Activated naive CD8-positive, alpha-beta T cell (primary cell): ENCODE measurements at regions not wholly inside any gene's neighbourhood (a gene's known extent, or its start where the extent isn't known, plus 50 kb on each side); places are given as distances from the start of the nearest gene placed in this dataset.

ENCODE experiments used
- H3K27ac Mint-ChIP-seq: one replicate; pipeline ENCODE4 v1.8.0; 2021; ENCODE audit warnings: mixed read lengths
- H3K27me3 Mint-ChIP-seq: one replicate; pipeline ENCODE4 v1.8.0; 2021; ENCODE audit warnings: mixed read lengths
- H3K36me3 Mint-ChIP-seq: one replicate; pipeline ENCODE4 v1.8.0; 2021; ENCODE audit warnings: mixed read lengths
- H3K4me1 Mint-ChIP-seq: one replicate; pipeline ENCODE4 v1.8.0; 2021; ENCODE audit warnings: low read depth, mixed read lengths
- H3K4me3 Mint-ChIP-seq: one replicate; pipeline ENCODE4 v1.8.0; 2021; ENCODE audit warnings: mild to moderate bottlenecking, mixed read lengths
- H3K9me3 Mint-ChIP-seq: one replicate; pipeline ENCODE4 v1.8.0; 2021; ENCODE audit warnings: low read depth, mixed read lengths

DNA sequence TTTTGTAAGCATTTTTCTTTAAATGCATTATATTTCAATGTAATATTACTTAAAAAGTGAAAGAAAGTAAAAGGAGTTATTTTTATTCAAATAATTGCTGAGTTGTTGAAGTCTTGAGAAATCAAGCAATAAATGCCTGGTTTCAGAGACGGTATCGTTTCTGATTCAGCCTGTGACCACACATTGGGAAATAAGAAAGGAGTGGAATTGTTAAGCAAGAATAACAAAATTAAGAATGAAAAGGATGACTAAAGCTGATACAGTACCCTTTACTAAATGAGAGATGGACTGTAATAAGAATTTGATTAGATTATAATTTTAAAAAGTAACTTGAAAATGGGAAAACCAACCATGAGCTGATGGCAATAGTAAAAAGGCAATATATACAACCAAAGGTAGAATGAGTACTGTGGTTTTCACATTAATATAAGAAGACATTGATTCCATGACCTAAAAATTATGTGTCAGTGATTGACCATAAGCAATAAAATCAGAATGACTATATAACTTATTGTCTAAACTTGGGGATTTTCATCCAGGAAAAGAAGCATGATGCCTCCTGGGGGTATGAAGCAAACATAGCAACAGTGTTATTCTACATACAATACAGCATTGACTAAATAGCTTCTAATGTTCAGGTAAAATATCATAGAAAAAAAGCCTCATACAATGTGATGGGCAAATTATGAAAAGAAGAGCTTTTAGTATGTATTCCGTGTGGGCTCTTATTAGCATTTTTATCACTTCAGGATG, 101.9 kb upstream of the PRDM9 start:
- no peak overlapping the region for H3K27ac Mint-ChIP-seq

DNA sequence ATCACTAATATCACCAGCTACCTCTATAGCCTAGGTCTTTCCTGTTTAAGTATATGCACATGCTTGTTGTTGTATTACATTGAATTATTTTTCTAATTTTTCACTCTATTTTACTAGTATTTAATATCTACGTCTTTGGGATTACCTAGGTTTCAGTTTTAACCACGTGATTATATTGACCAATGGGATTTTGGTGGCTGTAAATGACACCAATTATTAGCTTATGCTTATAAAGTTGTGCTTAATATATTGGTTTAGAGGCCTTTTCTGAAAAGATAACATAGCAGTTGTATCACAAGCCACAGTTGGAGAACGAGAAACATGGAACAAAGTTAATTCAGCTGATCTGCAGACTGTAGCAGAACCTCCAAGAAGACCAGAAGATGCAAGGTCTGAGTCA, 104.8 kb upstream of the PRDM9 start:
- Mint-ChIP-seq H3K36me3 (no peaks in the 10 kb centered on the region), H3K9me3 (peaks cover 7% of the 10 kb centered on the region), H3K27ac (no peak overlapping the region), H3K4me3 (no peak overlapping the region), H3K27me3 (no peaks in the 10 kb centered on the region), H3K4me1 (no peaks in the 10 kb centered on the region)

More for the DNA sequence above, 101.9 kb upstream of the PRDM9 start:
- peaks cover 7% of the 10 kb centered on the region for H3K9me3 Mint-ChIP-seq
- H3K4me3 Mint-ChIP-seq: no peak overlapping the region
- H3K4me1 Mint-ChIP-seq: no peaks in the 10 kb centered on the region
- H3K36me3 Mint-ChIP-seq: no peaks in the 10 kb centered on the region
- no peaks in the 10 kb centered on the region for H3K27me3 Mint-ChIP-seq

DNA sequence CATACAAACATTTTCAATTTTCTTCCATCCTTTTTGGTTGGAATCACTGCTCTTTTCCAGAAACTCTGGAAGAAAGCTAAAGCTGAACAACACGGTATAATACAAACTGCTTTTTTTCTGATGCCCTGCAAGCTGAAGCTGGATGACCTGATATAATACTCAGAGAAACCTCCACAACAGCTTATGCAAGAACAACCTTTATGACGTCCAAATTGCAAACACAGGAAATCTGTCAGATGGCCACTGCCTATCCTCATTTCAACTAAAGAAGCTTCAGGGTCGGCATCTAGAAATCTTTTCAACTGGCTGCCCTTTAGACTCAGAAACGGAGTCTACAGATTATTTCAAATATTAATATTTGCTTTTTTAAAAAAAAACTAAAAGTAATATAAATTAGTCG, 106.5 kb upstream of the PRDM9 start:
- no peaks in the 10 kb centered on the region for H3K27me3 Mint-ChIP-seq
- H3K9me3 Mint-ChIP-seq: peaks cover 12% of the 10 kb centered on the region
- H3K36me3 Mint-ChIP-seq: no peaks in the 10 kb centered on the region
- no peaks in the 10 kb centered on the region for H3K4me1 Mint-ChIP-seq
- H3K27ac Mint-ChIP-seq: no peak overlapping the region
- H3K4me3 Mint-ChIP-seq: no peak overlapping the region

DNA sequence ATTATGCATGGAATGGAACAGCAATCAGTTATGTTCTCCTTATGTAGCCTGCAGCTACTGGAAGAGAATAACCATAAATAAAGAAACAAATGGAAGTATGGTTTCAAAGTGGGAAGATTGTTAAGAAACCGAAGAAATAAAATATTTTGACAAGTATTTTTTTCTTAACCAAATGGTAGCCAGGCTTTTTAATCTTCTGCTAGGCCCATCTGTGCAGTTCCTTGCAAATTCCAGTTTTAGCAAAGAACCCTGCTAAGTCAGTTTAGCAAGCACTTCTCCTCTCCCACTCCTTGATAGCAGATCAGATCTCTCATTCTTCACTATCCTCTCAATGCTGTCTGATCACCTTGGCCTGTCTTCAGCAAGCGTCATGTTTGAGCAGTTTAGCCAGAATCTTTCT, 111.1 kb upstream of the PRDM9 start:
- H3K4me3 Mint-ChIP-seq: no peak overlapping the region
- no peaks in the 10 kb centered on the region for H3K36me3 Mint-ChIP-seq
- peaks cover 9% of the 10 kb centered on the region for H3K9me3 Mint-ChIP-seq
- no peaks in the 10 kb centered on the region for H3K27me3 Mint-ChIP-seq
- H3K27ac Mint-ChIP-seq: no peak overlapping the region
- H3K4me1 Mint-ChIP-seq: no peaks in the 10 kb centered on the region

DNA sequence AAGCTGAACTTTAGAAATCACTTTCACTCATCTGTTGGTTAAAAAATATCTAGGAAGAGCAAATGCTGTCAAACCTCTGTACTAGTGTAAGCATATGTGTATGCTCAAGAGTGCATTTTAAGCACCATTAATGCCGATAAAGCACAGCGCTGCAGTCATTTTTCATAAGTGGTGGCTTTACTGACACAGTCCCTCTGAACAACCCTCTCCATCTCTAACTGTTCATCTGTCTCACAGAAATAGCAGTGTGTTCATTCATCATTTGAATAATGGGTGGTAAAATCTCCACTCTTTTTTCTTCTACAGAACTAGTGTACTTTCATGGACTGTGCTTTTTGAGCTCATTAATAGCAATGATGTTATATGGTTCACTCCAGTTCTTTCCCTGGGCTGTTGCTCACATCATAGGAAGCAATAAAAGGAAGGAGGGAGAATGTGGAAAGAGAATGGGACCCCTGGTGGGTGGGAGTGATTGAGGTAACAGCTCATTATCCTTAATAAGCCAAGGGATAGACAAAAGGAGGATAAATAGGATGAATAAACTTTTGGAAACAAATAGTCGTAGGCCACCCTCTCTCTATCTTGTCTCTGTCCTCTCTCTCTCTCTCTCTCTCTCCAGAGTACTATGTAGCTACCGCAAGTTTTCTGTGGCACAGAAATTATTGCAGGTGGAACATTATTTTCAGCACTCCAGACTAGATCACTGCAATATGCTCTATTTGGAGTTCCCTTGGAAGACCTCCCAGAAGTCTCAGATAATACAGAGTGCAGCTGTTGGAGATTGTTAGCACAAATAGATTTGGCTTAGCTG, 117.9 kb upstream of the PRDM9 start:
- Mint-ChIP-seq H3K4me1 (no peaks in the 10 kb centered on the region), H3K4me3 (no peak overlapping the region), H3K9me3 (peaks cover 11% of the 10 kb centered on the region), H3K27me3 (no peaks in the 10 kb centered on the region), H3K36me3 (no peaks in the 10 kb centered on the region), H3K27ac (no peak overlapping the region)

DNA sequence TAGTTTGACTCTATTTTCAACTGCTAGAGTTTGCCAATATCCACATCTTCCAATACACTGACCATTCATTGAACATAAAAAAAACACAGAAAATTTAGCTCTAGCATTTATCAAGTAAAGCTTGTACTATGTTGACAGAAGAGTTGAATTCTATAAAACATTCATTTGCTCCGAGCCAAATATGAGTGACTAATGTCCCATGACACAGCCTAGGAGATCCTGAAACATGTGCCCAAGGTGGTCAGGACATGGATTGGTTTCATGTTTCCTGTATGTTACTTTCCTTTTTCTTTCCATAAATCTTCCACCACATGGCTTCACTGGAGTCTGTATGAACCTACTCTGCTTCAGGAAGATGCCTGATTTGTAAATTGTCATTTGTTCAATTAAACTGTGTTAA, 122.4 kb upstream of the PRDM9 start:
- Mint-ChIP-seq H3K4me1 (no peaks in the 10 kb centered on the region), H3K36me3 (no peaks in the 10 kb centered on the region), H3K27ac (no peak overlapping the region), H3K27me3 (no peaks in the 10 kb centered on the region), H3K9me3 (peaks cover 12% of the 10 kb centered on the region), H3K4me3 (no peak overlapping the region)

DNA sequence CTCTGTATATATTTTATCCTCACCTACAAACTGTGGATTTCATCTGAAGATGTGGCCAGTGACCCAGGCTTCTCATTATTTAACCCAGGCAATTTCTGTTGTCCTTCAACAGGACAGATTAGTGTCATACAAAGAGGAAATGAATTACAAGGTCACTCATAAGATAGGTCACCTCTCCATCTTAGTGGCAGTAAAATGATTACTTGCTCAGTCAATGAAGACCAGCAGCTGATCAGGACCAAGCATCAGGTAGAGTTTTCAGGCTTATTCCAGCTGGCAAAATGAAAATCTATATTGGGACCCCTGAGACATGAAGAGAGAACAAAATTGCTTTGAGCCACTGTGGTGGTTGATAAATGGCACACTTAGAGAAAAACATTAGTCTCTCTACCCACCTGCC, 135.2 kb upstream of the PRDM9 start:
- no peaks in the 10 kb centered on the region for H3K36me3 Mint-ChIP-seq
- H3K27ac Mint-ChIP-seq: no peak overlapping the region
- H3K27me3 Mint-ChIP-seq: no peaks in the 10 kb centered on the region
- H3K4me3 Mint-ChIP-seq: no peak overlapping the region
- H3K4me1 Mint-ChIP-seq: no peaks in the 10 kb centered on the region
- H3K9me3 Mint-ChIP-seq: peaks cover 11% of the 10 kb centered on the region

DNA sequence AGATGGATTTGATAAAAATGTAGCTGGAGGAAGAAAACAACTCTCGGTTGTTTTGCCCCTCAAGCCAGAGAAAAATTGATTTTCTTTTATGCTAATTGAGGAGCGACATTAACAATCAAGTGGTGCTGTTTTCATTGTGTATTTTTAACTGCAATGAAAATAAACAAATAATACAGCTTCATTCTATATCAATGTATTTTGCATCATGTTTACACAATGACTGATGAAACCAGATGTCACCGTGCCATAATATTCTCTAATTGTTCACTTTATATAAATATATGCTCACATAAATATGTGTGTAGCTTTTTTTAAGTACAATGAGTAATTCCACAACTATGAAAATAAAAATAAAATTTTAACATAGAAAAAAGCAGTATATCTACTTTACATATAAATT, 139.0 kb upstream of the PRDM9 start:
- Mint-ChIP-seq H3K27ac (no peak overlapping the region), H3K4me1 (no peaks in the 10 kb centered on the region), H3K27me3 (no peaks in the 10 kb centered on the region), H3K4me3 (no peak overlapping the region), H3K36me3 (no peaks in the 10 kb centered on the region), H3K9me3 (peaks cover 8% of the 10 kb centered on the region)

DNA sequence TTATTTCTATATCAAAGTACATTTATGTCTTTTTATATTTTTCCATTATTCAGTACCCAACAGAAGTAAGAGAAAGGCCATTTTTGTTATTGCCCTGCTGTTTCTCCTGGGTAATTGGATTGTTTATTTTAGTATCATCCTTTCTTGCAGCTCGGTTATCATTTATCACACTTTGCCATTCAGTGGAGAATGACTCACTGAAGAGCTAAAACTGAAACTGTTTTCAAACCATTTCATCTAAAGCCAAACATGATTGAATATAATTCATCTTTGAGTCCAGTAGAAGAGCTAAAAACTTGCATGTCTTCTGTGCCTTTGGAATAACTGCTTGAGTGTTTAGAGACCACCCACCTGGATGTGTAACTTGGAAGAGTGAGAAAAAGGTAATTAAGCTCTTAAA, 139.5 kb upstream of the PRDM9 start:
- H3K36me3 Mint-ChIP-seq: no peaks in the 10 kb centered on the region
- H3K4me3 Mint-ChIP-seq: no peak overlapping the region

DNA sequence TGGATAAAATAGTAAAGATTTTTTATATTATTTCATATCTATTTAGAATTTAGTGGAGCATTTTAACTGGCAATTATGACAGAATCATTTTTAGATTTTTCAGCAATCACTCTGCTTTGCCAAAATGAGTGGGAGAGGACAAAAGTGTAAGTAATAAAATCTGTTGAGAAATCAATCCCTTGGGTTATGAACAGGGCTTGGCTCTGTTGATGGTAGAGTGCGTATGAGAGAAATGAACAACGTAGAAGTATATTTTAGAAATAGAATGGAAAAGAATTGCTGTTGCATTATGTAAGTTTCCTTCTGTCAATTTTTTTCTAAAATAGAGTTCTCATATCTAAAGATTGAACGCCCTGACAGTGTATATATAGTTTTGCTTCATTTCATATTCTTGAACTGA, 154.1 kb upstream of the PRDM9 start:
- no peaks in the 10 kb centered on the region for H3K4me1 Mint-ChIP-seq
- H3K36me3 Mint-ChIP-seq: no peaks in the 10 kb centered on the region
- H3K9me3 Mint-ChIP-seq: peaks cover 4% of the 10 kb centered on the region
- no peak overlapping the region for H3K27ac Mint-ChIP-seq
- no peak overlapping the region for H3K4me3 Mint-ChIP-seq
- H3K27me3 Mint-ChIP-seq: no peaks in the 10 kb centered on the region

More for the DNA sequence above, 139.5 kb upstream of the PRDM9 start:
- Mint-ChIP-seq H3K9me3 (peaks cover 8% of the 10 kb centered on the region), H3K27ac (no peak overlapping the region), H3K27me3 (no peaks in the 10 kb centered on the region), H3K4me1 (no peaks in the 10 kb centered on the region)

DNA sequence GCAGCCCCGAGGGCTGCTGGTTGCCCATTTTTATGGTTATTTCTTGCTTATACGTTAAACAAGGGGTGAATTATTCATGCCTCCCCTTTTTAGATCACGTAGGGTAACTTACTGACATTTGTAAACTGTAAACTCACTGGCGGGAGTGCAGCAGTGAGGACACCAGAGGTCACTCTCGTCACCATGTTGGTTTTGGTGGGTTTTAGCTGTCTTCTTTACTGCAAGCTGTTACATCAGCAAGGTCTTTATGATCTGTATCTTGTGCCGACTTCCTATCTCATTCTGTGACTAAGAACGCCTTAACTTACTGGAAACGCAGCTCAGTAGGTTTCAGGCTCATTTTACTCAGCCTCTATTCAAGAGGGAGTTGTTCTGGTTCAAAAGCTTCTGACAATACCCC, 155.0 kb upstream of the PRDM9 start:
- Mint-ChIP-seq H3K4me3 (no peak overlapping the region), H3K27ac (no peak overlapping the region), H3K9me3 (peaks cover 4% of the 10 kb centered on the region), H3K4me1 (no peaks in the 10 kb centered on the region), H3K27me3 (no peaks in the 10 kb centered on the region), H3K36me3 (no peaks in the 10 kb centered on the region)

DNA sequence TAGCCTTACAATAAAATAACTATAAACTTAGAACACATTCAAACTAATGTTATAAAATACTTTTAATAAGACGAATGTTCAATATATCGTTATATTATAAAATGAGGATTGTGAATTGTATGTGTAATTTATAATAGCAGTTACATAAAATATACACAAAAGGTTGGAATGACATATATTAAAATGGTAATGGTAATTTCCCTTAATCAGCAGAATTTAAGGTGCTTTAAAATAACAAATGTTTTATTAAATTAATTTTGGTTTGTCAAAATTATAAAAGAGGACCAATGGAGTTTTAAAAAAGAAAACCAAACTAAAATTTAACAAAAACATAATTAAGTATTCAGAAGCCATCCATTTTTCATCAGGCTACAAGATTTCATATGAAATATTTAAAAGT, 164.3 kb upstream of the PRDM9 start:
- Mint-ChIP-seq H3K9me3 (peaks cover 8% of the 10 kb centered on the region), H3K4me1 (no peaks in the 10 kb centered on the region), H3K4me3 (no peak overlapping the region), H3K27me3 (no peaks in the 10 kb centered on the region), H3K27ac (no peak overlapping the region), H3K36me3 (no peaks in the 10 kb centered on the region)

DNA sequence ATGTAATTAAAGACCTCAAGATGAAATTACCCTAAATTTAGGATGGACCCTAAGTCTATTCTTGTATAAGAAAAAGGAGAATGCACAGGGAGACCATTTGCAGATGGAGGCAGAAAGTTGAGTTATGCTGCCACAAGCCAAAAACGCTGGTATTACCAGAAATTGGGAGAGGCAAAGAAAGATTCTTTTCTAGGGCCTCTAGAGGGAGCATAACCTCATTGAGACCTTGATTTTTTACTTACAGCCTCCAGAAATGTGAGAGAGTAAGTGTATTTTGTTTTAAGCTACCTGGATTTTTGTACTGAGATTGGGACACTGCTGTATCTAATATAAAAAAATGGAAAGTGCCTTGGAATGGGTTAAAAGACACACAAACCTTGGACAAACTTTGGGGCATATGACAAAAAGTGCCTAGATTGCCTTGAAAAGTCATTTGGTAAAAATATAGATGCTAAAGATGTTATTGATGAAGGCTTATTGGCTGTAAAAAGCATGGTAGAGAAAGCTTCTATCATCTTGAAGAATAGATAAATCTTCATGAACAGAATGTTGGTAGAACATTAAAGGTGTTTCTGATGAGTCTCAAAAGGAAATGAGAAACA, 174.7 kb upstream of the PRDM9 start:
- H3K36me3 Mint-ChIP-seq: no peaks in the 10 kb centered on the region
- H3K4me1 Mint-ChIP-seq: no peaks in the 10 kb centered on the region
- no peak overlapping the region for H3K4me3 Mint-ChIP-seq
- H3K27me3 Mint-ChIP-seq: no peaks in the 10 kb centered on the region
- H3K9me3 Mint-ChIP-seq: peaks cover 17% of the 10 kb centered on the region
- no peak overlapping the region for H3K27ac Mint-ChIP-seq

DNA sequence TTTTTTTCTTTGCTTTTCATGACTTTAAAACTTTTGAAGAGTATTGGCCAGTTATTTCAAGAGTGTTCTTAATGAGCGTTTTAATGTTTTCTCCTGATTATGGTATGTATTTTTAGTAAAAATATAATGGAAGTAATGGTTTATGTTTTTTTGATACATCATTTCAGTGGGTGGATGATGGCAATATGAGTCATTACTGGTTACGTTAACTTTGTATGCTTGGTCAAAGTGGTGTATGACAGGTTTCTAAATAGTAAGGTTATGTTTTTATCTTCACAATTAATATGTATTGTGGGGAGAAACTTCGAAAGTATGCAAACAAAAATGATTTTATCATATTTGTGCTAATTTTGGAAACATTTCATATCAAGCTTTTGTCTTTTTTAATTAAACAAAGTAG, 176.7 kb upstream of the PRDM9 start:
- no peak overlapping the region for H3K4me3 Mint-ChIP-seq
- peaks cover 17% of the 10 kb centered on the region for H3K9me3 Mint-ChIP-seq
- no peak overlapping the region for H3K27ac Mint-ChIP-seq
- no peaks in the 10 kb centered on the region for H3K27me3 Mint-ChIP-seq
- no peaks in the 10 kb centered on the region for H3K4me1 Mint-ChIP-seq
- no peaks in the 10 kb centered on the region for H3K36me3 Mint-ChIP-seq

DNA sequence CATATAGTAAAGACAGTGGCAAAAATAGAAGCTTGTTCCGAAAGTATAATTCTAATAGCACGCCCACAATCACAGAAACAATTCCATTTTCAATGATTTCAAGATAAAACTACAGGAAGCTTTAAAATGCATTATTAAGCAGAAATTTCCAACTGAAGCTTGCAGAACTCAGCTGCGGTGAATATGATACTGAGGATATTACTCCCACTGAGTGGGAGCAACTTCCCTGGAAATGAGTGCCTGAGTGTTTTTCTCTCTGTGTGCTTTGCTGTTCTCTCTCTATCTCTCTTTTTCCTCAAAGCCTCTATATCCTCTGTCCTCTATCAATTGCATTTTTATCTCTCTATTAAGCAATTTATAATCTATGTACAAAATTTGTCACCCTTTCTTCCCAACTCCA, 187.5 kb upstream of the PRDM9 start:
- H3K9me3 Mint-ChIP-seq: peaks cover 15% of the 10 kb centered on the region
- no peaks in the 10 kb centered on the region for H3K27me3 Mint-ChIP-seq
- no peaks in the 10 kb centered on the region for H3K4me1 Mint-ChIP-seq
- H3K27ac Mint-ChIP-seq: no peak overlapping the region
- no peaks in the 10 kb centered on the region for H3K36me3 Mint-ChIP-seq
- H3K4me3 Mint-ChIP-seq: no peak overlapping the region
